ENCODE measurements at regions not wholly inside any gene's neighbourhood (a gene's known extent, or its start where the extent isn't known, plus 50 kb on each side); places are given as distances from the start of the nearest gene placed in this dataset.

DNA sequence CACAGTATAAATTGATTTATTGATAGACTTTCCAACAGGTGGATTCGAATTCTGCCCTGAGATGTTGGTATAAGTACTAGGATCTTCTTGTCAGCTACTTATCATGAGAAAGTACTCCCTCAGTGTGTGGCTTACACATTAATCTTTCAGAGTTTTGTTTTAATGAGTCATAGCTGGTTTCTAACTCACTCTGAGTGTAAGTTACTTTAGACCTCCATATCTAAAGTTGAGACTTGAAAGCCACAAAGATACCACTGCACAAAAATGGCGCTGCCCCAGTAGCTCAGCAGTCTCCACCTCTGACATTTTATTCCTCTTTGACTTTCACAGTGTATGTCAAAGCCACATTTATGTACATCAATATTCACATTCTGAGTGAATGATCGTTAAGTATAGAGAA, 318.5 kb downstream of the ARAP2 start:
- TF ChIP-seq, protein P1, sequence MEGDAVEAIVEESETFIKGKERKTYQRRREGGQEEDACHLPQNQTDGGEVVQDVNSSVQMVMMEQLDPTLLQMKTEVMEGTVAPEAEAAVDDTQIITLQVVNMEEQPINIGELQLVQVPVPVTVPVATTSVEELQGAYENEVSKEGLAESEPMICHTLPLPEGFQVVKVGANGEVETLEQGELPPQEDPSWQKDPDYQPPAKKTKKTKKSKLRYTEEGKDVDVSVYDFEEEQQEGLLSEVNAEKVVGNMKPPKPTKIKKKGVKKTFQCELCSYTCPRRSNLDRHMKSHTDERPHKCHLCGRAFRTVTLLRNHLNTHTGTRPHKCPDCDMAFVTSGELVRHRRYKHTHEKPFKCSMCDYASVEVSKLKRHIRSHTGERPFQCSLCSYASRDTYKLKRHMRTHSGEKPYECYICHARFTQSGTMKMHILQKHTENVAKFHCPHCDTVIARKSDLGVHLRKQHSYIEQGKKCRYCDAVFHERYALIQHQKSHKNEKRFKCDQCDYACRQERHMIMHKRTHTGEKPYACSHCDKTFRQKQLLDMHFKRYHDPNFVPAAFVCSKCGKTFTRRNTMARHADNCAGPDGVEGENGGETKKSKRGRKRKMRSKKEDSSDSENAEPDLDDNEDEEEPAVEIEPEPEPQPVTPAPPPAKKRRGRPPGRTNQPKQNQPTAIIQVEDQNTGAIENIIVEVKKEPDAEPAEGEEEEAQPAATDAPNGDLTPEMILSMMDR (IDR thresholded peaks at IDR 0.05) = no peak
- TF ChIP-seq POLR2A (IDR thresholded peaks at IDR 0.05) = no peak

Measured in right lobe of liver (tissue), 4 donors.